ENCODE measurements at regions not wholly inside any gene's neighbourhood (a gene's known extent, or its start where the extent isn't known, plus 50 kb on each side); places are given as distances from the start of the nearest gene placed in this dataset.

- TF ChIP-seq EZH2 (IDR thresholded peaks at IDR 0.05; ENCODE audit: borderline replicate concordance, insufficient read depth, low read length, poor library complexity, severe bottlenecking) (no peak), CTCF (IDR thresholded peaks at IDR 0.05; ENCODE audit: poor library complexity, severe bottlenecking) (no peak), TAF1 (IDR thresholded peaks at IDR 0.05; ENCODE audit: low read depth) (no peak), POLR2AphosphoS5 (IDR thresholded peaks at IDR 0.05) (no peak), EP300 (conservative IDR thresholded peaks at IDR 0.05; ENCODE audit: poor library complexity, severe bottlenecking) (no peak), SMC3 (conservative IDR thresholded peaks at IDR 0.05; ENCODE audit: poor library complexity) (no peak)
Observed at GRCh38 chr13:23953860-23954512, 56.7 kb upstream of the C1QTNF9B start.

Measured in neural cell (in vitro differentiated cells).